Colonic mucosa (tissue), 4 donors: ENCODE measurements at regions not wholly inside any gene's neighbourhood (a gene's known extent, or its start where the extent isn't known, plus 50 kb on each side); places are given as distances from the start of the nearest gene placed in this dataset.

Source experiments
- DNase-seq: peaks from one replicate; pipeline ENCODE4 v3.0.0-alpha.2; 2020
- H3K27ac ChIP-seq: fragments of 200-600 bp; one replicate; pipeline ENCODE4 v1.8.0; 2021
- H3K27me3 ChIP-seq: fragments of 200-600 bp; one replicate; pipeline ENCODE4 v1.8.0; 2021
- H3K36me3 ChIP-seq: fragments of 200-600 bp; one replicate; pipeline ENCODE4 v1.8.0; 2021
- H3K4me1 ChIP-seq: fragments of 200-600 bp; one replicate; pipeline ENCODE4 v1.8.0; 2021; ENCODE audit warnings: mild to moderate bottlenecking
- H3K4me3 ChIP-seq: fragments of 200-600 bp; one replicate; pipeline ENCODE4 v1.8.0; 2021
- H3K9ac ChIP-seq, 2 donors: one replicate each; pipeline ENCODE4 v1.7.0; 2013; ENCODE audit warnings: control low read depth in 2 of 2, low read depth in 2 of 2, low read length in 2 of 2
- H3K9me3 ChIP-seq: fragments of 200-600 bp; one replicate; pipeline ENCODE4 v1.8.0; 2021
- intact Hi-C: fragments of 100-400 bp; cut with DNase I; formaldehyde crosslinking; loops from one replicate; pipeline ENCODE4 v1.14.1; 2022
- TF ChIP-seq, protein P1 (sequence below): fragments of 200-600 bp; IDR thresholded peaks from one replicate; pipeline ENCODE4 v1.8.0; 2022; ENCODE audit warnings: antibody characterized with exemption, mild to moderate bottlenecking
- donor health status: healthy.
- donor health status: DM: no; HTN: no; CAD: no.
- donor health status: DM: no; HTN: no; CAD: no.

GRCh38 chr4:34037280-34037679 lies 2207.0 kb downstream of the ARAP2 start:
- H3K9me3 ChIP-seq: no peaks in the 10 kb centered on the region
- H3K4me1 ChIP-seq: no peaks in the 10 kb centered on the region
- DNase-seq: no peak
- no peaks in the 10 kb centered on the region for H3K36me3 ChIP-seq
- H3K27ac ChIP-seq: no peak overlapping the region
- H3K9ac ChIP-seq: no peak overlapping the region
- intact Hi-C loops: no loop called here
- TF ChIP-seq, protein P1, sequence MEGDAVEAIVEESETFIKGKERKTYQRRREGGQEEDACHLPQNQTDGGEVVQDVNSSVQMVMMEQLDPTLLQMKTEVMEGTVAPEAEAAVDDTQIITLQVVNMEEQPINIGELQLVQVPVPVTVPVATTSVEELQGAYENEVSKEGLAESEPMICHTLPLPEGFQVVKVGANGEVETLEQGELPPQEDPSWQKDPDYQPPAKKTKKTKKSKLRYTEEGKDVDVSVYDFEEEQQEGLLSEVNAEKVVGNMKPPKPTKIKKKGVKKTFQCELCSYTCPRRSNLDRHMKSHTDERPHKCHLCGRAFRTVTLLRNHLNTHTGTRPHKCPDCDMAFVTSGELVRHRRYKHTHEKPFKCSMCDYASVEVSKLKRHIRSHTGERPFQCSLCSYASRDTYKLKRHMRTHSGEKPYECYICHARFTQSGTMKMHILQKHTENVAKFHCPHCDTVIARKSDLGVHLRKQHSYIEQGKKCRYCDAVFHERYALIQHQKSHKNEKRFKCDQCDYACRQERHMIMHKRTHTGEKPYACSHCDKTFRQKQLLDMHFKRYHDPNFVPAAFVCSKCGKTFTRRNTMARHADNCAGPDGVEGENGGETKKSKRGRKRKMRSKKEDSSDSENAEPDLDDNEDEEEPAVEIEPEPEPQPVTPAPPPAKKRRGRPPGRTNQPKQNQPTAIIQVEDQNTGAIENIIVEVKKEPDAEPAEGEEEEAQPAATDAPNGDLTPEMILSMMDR: no peak
- no peaks in the 10 kb centered on the region for H3K27me3 ChIP-seq
- H3K4me3 ChIP-seq: no peak overlapping the region

- DNase-seq: no peak
- Histone ChIP-seq H3K4me1 (no peaks in the 10 kb centered on the region), H3K27ac (no peak overlapping the region), H3K36me3 (no peaks in the 10 kb centered on the region), H3K9me3 (no peaks in the 10 kb centered on the region), H3K27me3 (no peaks in the 10 kb centered on the region), H3K9ac (no peak overlapping the region), H3K4me3 (no peak overlapping the region)
- intact Hi-C loops: no loop called here
- TF ChIP-seq, protein P1: no peak
Observed at GRCh38 chr4:34039766-34040165, 2204.5 kb downstream of the ARAP2 start.

- Histone ChIP-seq H3K27me3 (no peaks in the 10 kb centered on the region), H3K36me3 (no peaks in the 10 kb centered on the region), H3K4me3 (no peak overlapping the region), H3K9me3 (no peaks in the 10 kb centered on the region), H3K27ac (no peak overlapping the region), H3K4me1 (no peaks in the 10 kb centered on the region), H3K9ac (no peak overlapping the region)
- DNase-seq: no peak
- TF ChIP-seq, protein P1: no peak
- intact Hi-C loops: no loop called here
Observed at GRCh38 chr4:34043131-34043530, 2201.2 kb downstream of the ARAP2 start.

DNA sequence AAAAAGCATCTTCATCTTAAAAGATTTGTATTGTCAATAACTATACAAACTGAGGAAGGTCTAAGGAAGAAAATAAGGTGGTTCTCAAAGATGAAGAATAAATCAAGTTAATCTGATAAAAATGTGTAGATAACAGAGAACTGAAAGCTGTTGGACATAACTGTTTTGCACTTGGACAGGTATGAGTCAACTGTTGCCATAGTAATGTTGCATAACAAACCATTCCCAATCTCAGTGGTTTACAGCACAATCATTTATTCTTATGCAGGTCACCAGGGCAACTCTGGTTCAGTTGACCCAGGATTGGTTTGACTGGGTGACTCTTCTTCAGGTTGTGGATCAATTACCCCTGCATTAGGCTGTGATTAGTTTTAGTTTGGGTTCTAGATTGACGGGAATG lies 2197.7 kb downstream of the ARAP2 start:
- H3K9me3 ChIP-seq: no peaks in the 10 kb centered on the region
- H3K9ac ChIP-seq: no peak overlapping the region
- H3K4me3 ChIP-seq: no peak overlapping the region
- H3K27me3 ChIP-seq: no peaks in the 10 kb centered on the region
- TF ChIP-seq, protein P1: no peak
- H3K27ac ChIP-seq: no peak overlapping the region
- intact Hi-C loops: no loop called here
- no peaks in the 10 kb centered on the region for H3K4me1 ChIP-seq
- no peaks in the 10 kb centered on the region for H3K36me3 ChIP-seq
- DNase-seq: no peak

GRCh38 chr4:34047363-34047762 lies 2197.0 kb downstream of the ARAP2 start:
- Histone ChIP-seq H3K36me3 (no peaks in the 10 kb centered on the region), H3K4me3 (no peak overlapping the region), H3K27ac (no peak overlapping the region), H3K27me3 (no peaks in the 10 kb centered on the region), H3K9ac (no peak overlapping the region), H3K4me1 (no peaks in the 10 kb centered on the region), H3K9me3 (no peaks in the 10 kb centered on the region)
- DNase-seq: no peak
- intact Hi-C loops: no loop called here
- TF ChIP-seq, protein P1: no peak

DNA sequence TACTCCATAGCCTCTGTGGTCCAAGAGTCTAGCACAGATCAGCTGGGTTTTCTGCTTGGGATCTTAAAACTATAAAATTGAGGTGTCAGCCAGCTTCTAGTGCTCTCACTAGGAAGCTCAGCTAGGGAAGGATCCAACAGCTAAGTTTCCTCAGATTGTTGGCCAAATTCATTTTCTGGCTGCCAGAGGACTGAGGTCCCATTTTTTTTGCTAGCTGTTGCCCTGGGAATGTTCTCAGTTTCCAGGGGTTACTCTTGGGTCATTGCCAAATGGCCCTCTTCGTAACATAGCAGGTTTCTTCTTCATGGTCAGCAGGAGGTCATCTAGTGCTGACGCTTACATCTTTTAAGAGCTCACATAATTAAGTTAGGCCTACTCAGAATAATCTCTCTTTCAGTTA lies 2178.2 kb downstream of the ARAP2 start:
- no peaks in the 10 kb centered on the region for H3K27me3 ChIP-seq
- intact Hi-C loops: no loop called here

More for the DNA sequence above, 2178.2 kb downstream of the ARAP2 start:
- Histone ChIP-seq H3K9ac (no peak overlapping the region), H3K9me3 (no peaks in the 10 kb centered on the region), H3K4me1 (no peaks in the 10 kb centered on the region), H3K36me3 (no peaks in the 10 kb centered on the region), H3K27ac (no peak overlapping the region), H3K4me3 (no peak overlapping the region)
- TF ChIP-seq, protein P1: no peak
- DNase-seq: no peak
